Sigmoid colon (tissue), 6 donors: ENCODE measurements at regions not wholly inside any gene's neighbourhood (a gene's known extent, or its start where the extent isn't known, plus 50 kb on each side); places are given as distances from the start of the nearest gene placed in this dataset.

Experiments used
- DNase-seq: peaks from one replicate; pipeline ENCODE4 v3.0.0-alpha.2; 2019
- H3K27ac ChIP-seq, 4 donors: fragments of 200-600 bp; sonication (generic); one replicate each; pipeline ENCODE4 v1.5.1; 2016 to 2019; ENCODE audit warnings: mild to moderate bottlenecking in 1 of 4
- H3K27me3 ChIP-seq, 3 donors: fragments of 200-600 bp; sonication (generic); one replicate each; pipeline ENCODE4 v1.5.1; 2019; ENCODE audit warnings: mild to moderate bottlenecking in 1 of 3
- H3K36me3 ChIP-seq, 4 donors: fragments of 200-600 bp; sonication (generic); one replicate each; pipeline ENCODE4 v1.5.1; 2016 to 2019
- H3K4me1 ChIP-seq, 4 donors: fragments of 200-600 bp; sonication (generic); one replicate each; pipeline ENCODE4 v1.5.1; 2017 to 2019
- H3K4me3 ChIP-seq, 4 donors: fragments of 200-600 bp; sonication (generic); one replicate each; pipeline ENCODE4 v1.5.1; 2017 to 2019; ENCODE audit warnings: mild to moderate bottlenecking in 2 of 4, moderate library complexity in 1 of 4
- H3K9me3 ChIP-seq, 4 donors: fragments of 200-600 bp in 3 of 4; sonication (generic) in 3 of 4; one replicate each; pipeline versions ENCODE4 v1.5.1 to v1.6.1; 2013 to 2019
- CTCF ChIP-seq, 4 experiments: fragments of 450-650 bp in 3 of 4; fragments of 200-600 bp in 1 of 4; IDR thresholded peaks; one replicate each; pipeline ENCODE4 v1.5.1; 2016 to 2019; ENCODE audit warnings: antibody characterized with exemption in 4 of 4, mild to moderate bottlenecking in 3 of 4, moderate library complexity in 2 of 4
- EP300 ChIP-seq, 4 donors: sonication (generic); formaldehyde crosslinking; IDR thresholded peaks; one replicate each; pipeline ENCODE4 v1.6.1; 2017; ENCODE audit warnings: antibody characterized with exemption in 4 of 4
- POLR2A ChIP-seq, 2 donors: fragments of 450-650 bp; IDR thresholded peaks; one replicate each; pipeline ENCODE4 v1.6.1; 2016; ENCODE audit warnings: antibody characterized with exemption in 2 of 2, mild to moderate bottlenecking in 2 of 2, moderate library complexity in 2 of 2
- POLR2AphosphoS5 ChIP-seq, 4 donors: sonication (generic); formaldehyde crosslinking; IDR thresholded peaks; one replicate each; pipeline ENCODE4 v1.6.1; 2017; ENCODE audit warnings: antibody characterized with exemption in 4 of 4
- WGBS, 2 donors: extraction: QIAGEN DNeasy Blood & Tissue Kit; methylation state at CpG; one replicate each; pipeline ENCODE4 v1.1.7; 2013; 5-methylcytosine and 5-hydroxymethylcytosine counted together
- intact Hi-C: fragments of 100-400 bp; cut with DNase I; formaldehyde crosslinking; loops from one replicate; pipeline ENCODE4 v1.15.1; 2023
- donor health status: healthy with polysubstance abuse.
- donor health status: healthy.

DNA sequence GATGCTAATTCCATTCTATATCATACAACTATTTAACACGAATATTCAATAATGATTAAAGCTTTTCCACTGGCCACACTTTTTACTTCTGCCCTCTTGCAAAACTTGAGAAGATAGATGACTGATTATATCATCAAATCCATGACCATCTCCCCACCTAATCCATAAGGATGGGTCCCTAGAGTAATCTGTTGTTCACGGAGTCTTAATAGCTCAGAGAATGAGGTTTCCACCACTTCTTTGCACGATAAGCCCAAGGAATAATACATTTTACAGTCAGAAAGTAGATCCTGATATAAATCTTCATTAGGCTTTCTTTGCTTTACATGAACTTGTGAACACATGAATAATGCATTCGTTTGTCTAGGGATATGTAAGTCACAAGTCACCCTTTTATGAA lies 527.2 kb downstream of the GALC start:
- Histone ChIP-seq H3K4me3 (no peak overlapping the region), H3K9me3 (no peaks in the 10 kb centered on the region), H3K27ac (no peak overlapping the region), H3K36me3 (no peaks in the 10 kb centered on the region), H3K4me1 (no peaks in the 10 kb centered on the region), H3K27me3 (no peaks in the 10 kb centered on the region)
- WGBS, 2 donors, result 60 to 75% methylated on average over 4 of the region's 4 CpGs
- TF ChIP-seq EP300 (IDR thresholded peaks at IDR 0.05) (no peak), POLR2A (IDR thresholded peaks at IDR 0.05) (no peak)
- no peak for DNase-seq
- intact Hi-C loops, result no loop called here

DNA sequence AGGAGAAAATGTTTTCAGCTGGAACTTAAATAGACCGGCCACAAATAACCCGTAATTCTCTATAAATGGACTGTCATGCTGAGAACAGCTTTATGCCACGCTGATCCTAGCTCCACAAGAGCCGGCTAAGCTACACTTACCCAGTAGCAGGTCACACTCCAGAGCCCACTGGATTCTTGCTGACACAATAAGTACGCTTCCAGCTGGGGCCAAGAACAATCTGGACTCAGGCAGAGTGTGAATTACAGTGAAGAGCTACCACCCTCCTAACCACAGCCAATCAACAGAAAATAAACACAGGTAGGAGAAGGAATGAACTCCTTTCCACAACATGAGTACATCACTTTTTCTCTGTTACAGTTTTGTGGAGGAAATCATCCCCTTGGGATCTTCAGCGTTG lies 531.3 kb downstream of the GALC start:
- H3K4me3 ChIP-seq, result no peak overlapping the region
- H3K27me3 ChIP-seq, result no peaks in the 10 kb centered on the region
- no peak for TF ChIP-seq POLR2A (IDR thresholded peaks at IDR 0.05)
- no peak for DNase-seq
- no peaks in the 10 kb centered on the region for H3K4me1 ChIP-seq
- no peaks in the 10 kb centered on the region for H3K36me3 ChIP-seq
- intact Hi-C loops, result no loop called here
- 83 to 87% methylated on average over 6 of the region's 6 CpGs for WGBS, 2 donors
- no peaks in the 10 kb centered on the region for H3K9me3 ChIP-seq
- no peak overlapping the region for H3K27ac ChIP-seq

DNA sequence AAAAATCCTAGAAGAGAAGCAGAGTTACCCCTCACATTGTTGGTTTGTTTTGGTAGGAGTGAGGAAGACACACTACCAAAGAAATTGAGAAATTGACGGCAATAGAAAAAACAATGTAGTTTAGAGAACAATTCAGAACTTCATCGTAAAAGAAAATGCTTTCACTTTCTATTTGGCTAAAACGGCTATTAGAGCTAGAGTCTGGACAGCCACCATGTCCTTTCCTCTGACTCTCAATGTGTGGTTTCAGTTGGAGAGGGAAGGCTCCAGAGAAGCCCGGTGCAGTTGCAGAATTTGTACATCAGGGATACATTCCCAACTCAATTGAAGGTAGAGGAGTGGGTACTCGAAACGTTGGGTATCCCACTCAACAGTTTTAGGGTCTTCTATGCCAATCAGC lies 535.3 kb downstream of the GALC start:
- no peak for TF ChIP-seq POLR2AphosphoS5 (IDR thresholded peaks at IDR 0.05)
- TF ChIP-seq POLR2A (IDR thresholded peaks at IDR 0.05), result no peak
- no peak for TF ChIP-seq CTCF (IDR thresholded peaks at IDR 0.05)
- TF ChIP-seq EP300 (IDR thresholded peaks at IDR 0.05), result no peak
- no peak overlapping the region for H3K27ac ChIP-seq
- H3K36me3 ChIP-seq, result no peaks in the 10 kb centered on the region
- no peaks in the 10 kb centered on the region for H3K27me3 ChIP-seq
- peak overlapping the region in 3 of 4 donors; percentile 5 to 15 (median 5) for H3K4me3 ChIP-seq
- intact Hi-C loops, result no loop called here
- no peaks in the 10 kb centered on the region for H3K9me3 ChIP-seq
- no peak for DNase-seq
- no peaks in the 10 kb centered on the region for H3K4me1 ChIP-seq
- 56 to 65% methylated on average over 6 of the region's 6 CpGs for WGBS, 2 donors

DNA sequence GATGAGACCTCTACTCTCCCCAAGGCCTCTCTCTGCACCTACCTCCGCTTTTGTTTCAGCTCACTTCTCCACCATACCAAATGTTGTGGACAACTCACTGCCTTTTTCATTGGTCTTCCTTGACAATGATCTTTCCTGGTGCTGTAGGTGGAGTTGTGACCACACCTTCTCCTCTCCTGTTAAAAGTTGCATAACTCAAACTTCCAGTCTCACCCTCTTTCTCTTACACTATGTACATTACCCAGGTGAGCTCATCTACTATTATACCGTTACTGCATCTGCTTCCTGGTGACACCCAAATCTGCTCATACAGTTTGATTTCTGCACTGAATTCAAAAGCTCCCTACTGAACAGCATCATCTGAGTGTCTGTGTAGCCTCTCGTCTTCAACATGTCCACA lies 542.8 kb downstream of the GALC start:
- 57 to 85% methylated on average over 3 of the region's 3 CpGs for WGBS, 2 donors
- DNase-seq, result no peak
- Histone ChIP-seq H3K36me3 (no peaks in the 10 kb centered on the region), H3K4me3 (no peak overlapping the region), H3K9me3 (no peaks in the 10 kb centered on the region), H3K27ac (no peak overlapping the region), H3K4me1 (no peaks in the 10 kb centered on the region), H3K27me3 (no peaks in the 10 kb centered on the region)
- TF ChIP-seq POLR2A (IDR thresholded peaks at IDR 0.05) (no peak), EP300 (IDR thresholded peaks at IDR 0.05) (no peak), CTCF (IDR thresholded peaks at IDR 0.05) (no peak), POLR2AphosphoS5 (IDR thresholded peaks at IDR 0.05) (no peak)
- intact Hi-C loops, result no loop called here

- Histone ChIP-seq H3K27ac (no peak overlapping the region), H3K9me3 (no peaks in the 10 kb centered on the region), H3K27me3 (no peaks in the 10 kb centered on the region), H3K4me1 (no peaks in the 10 kb centered on the region), H3K36me3 (no peaks in the 10 kb centered on the region), H3K4me3 (no peak overlapping the region)
- no peak for DNase-seq
- intact Hi-C loops, result no loop called here
- no peak for TF ChIP-seq EP300 (IDR thresholded peaks at IDR 0.05)
- no peak for TF ChIP-seq CTCF (IDR thresholded peaks at IDR 0.05)
- no peak for TF ChIP-seq POLR2A (IDR thresholded peaks at IDR 0.05)
- no peak for TF ChIP-seq POLR2AphosphoS5 (IDR thresholded peaks at IDR 0.05)
Observed at GRCh38 chr14:87449016-87449415, 544.0 kb downstream of the GALC start.

DNA sequence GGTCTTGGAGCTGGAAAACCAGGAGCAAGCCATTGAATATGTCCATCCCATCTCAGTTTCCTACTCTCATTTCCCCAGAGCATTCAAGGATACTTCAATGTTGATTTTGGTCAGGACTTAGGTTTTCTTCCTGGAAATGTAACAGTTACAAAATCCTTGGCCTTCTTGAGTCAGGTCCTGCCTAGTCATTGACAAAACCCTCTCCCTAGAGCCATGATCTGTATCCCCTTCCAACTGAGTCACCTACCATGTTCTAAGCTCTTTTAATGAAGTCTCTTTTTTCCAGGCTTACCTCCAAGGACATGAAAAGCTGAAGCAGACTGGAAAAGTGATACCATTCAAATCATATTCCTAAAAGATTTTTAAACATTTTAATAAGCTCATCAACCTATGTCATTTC lies 549.2 kb downstream of the GALC start:
- H3K4me3 ChIP-seq, result no peak overlapping the region
- no peaks in the 10 kb centered on the region for H3K27me3 ChIP-seq
- no peaks in the 10 kb centered on the region for H3K36me3 ChIP-seq
- H3K9me3 ChIP-seq, result no peaks in the 10 kb centered on the region
- no peak overlapping the region for H3K27ac ChIP-seq
- intact Hi-C loops, result no loop called here
- TF ChIP-seq EP300 (IDR thresholded peaks at IDR 0.05) (no peak), CTCF (IDR thresholded peaks at IDR 0.05) (no peak), POLR2A (IDR thresholded peaks at IDR 0.05) (no peak), POLR2AphosphoS5 (IDR thresholded peaks at IDR 0.05) (no peak)
- DNase-seq, result no peak
- H3K4me1 ChIP-seq, result no peaks in the 10 kb centered on the region
